Bronchial epithelial cell (primary cell): ENCODE measurements at regions not wholly inside any gene's neighbourhood (a gene's known extent, or its start where the extent isn't known, plus 50 kb on each side); places are given as distances from the start of the nearest gene placed in this dataset.
"Not testable (repeated sequence)": the region's sequence is repeated elsewhere in the genome, so short reads cannot be mapped to it uniquely, and the experiment has no call there.

Experiments used
- DNase-seq: peaks from one replicate; pipeline ENCODE4 v3.0.0-alpha.2; 2010; ENCODE audit warnings: low read depth
- FAIRE-seq: peaks from 2 replicates; lab custom pipeline; 2011; peaks lifted over from hg19 to GRCh38; lab: Jason Lieb, UNC
- H3K27me3 ChIP-seq: 2 replicates; pipeline ENCODE4 v1.5.1; 2011; ENCODE audit warnings: low read length; ENCODE audit not compliant: control insufficient read depth, insufficient read depth
- H3K36me3 ChIP-seq: 2 replicates; pipeline ENCODE4 v1.5.1; 2011; ENCODE audit warnings: low read length; ENCODE audit not compliant: control insufficient read depth, insufficient read depth
- H3K4me3 ChIP-seq: 2 replicates; pipeline ENCODE4 v1.5.1; 2011; ENCODE audit warnings: mild to moderate bottlenecking, low read depth, low read length, control low read depth
- TF ChIP-seq, protein P1 (sequence below): IDR thresholded peaks from 2 replicates; pipeline ENCODE4 v1.5.1; 2011; ENCODE audit warnings: mild to moderate bottlenecking, moderate library complexity, low read length, control low read depth, inconsistent platforms; ENCODE audit not compliant: insufficient read depth, severe bottlenecking

DNA sequence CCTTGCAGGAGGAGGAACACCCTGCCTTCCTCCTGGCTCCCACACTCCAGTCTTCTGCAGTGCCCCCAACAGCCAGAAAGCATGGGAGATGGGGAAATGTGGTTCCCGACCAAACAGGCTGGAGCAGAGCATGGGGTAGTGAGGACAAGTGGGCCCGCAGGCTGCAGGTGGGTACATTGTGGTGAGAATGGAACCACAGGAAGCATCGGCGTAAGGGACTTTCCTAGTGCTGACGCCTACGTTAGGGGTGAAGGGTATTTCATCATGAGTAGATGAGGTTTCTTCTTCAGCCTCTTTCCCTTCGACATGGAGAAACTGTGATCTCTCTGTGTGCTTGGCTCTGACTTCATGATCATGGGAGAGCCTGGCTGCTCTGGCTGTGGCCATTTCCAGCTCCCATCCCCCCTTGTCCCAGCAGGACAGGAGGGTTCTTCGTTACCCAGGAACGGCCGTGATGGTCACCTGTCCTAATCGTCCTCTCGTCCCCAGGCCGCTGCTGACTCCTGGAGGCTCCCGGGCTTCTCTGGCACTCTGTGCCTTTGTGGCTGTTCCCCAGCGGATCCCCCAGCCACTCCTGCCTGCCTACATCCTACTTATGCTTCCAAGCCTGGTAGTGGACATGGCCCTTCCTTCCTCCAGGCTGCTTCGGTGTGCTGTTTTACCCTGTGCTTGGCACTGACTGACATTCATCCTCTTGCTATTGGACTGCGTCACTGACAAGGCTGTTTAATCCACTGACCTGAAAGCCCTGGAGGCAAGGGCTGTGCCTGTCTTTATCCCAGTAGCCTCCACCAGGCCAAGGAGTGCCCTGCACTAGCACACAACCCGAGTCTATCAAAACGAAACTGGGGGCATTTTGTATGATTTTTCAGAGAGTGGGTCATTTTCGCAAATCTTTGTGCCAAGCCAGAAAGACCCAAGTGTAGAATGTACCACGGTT lies 65.2 kb upstream of the CECR2 start:
- Histone ChIP-seq H3K4me3 (no peak overlapping the region), H3K27me3 (no peaks in the 10 kb centered on the region), H3K36me3 (no peaks in the 10 kb centered on the region)
- no peak for DNase-seq
- TF ChIP-seq, protein P1, sequence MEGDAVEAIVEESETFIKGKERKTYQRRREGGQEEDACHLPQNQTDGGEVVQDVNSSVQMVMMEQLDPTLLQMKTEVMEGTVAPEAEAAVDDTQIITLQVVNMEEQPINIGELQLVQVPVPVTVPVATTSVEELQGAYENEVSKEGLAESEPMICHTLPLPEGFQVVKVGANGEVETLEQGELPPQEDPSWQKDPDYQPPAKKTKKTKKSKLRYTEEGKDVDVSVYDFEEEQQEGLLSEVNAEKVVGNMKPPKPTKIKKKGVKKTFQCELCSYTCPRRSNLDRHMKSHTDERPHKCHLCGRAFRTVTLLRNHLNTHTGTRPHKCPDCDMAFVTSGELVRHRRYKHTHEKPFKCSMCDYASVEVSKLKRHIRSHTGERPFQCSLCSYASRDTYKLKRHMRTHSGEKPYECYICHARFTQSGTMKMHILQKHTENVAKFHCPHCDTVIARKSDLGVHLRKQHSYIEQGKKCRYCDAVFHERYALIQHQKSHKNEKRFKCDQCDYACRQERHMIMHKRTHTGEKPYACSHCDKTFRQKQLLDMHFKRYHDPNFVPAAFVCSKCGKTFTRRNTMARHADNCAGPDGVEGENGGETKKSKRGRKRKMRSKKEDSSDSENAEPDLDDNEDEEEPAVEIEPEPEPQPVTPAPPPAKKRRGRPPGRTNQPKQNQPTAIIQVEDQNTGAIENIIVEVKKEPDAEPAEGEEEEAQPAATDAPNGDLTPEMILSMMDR, result no peak
- FAIRE-seq, result no peak

DNA sequence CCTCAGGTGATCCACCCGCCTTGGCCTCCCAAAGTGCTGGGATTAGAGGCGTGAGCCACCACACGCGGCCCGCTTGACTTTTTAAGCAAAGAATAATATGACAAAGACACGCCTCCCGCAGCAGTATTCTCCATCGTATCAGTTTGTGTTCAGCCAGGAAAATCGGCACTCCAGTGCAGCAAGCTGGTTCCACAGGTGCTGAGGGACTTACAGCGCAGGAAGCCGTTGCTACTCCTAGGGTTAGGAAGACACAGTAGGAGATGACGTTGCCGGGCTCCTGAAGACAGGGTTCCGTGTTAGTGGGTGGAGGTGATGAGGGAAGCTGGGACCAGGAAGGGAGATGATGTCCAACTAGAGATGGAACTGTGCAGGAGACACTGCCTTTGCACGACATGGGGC lies 65.8 kb upstream of the CECR2 start:
- FAIRE-seq (no peak), DNase-seq (no peak)
- Histone ChIP-seq H3K36me3 (no peaks in the 10 kb centered on the region), H3K27me3 (no peaks in the 10 kb centered on the region), H3K4me3 (no peak overlapping the region)
- TF ChIP-seq, protein P1, result no peak

DNA sequence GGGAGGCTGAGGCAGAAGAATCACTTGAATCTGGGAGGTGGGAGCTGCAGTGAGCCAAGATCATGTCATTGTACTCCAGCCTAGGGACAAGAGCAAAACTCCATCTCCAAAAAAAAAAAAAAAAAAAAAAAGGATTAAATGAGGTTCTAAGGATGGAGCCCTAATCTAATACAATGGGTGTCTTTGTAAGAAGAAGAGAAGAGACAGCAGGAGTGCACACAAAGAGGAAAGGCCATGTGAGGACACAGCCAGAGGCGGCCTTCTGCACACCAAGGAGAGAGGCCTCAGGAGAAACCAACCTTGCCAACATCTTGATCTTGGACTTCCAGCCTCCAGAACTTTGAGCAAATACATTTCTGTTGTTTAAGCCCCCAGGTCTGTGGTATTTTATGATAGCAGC lies 66.6 kb upstream of the CECR2 start:
- TF ChIP-seq, protein P1, result no peak
- H3K4me3 ChIP-seq, result no peak overlapping the region
- H3K36me3 ChIP-seq, result no peaks in the 10 kb centered on the region
- no peak for FAIRE-seq
- DNase-seq, result no peak
- H3K27me3 ChIP-seq, result no peaks in the 10 kb centered on the region

DNA sequence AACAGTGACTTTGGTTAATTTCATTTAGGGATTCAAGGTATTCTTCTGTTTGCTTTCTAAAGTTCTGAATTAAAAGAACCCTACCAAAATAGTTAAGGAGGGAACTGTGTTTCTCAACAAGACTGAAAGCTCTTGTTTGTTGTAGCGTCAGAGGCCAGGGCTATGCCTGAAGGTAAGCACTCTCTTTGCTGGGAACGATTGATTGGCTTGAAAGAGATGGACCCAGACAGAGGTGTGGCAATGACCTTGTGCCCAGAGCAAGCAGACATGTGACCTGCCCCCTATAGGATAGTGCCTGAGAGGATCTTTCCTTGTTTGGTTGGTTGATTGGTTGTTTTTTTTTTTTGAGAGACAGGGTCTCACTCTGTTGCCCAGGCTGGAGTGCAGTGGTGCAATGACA lies 68.3 kb upstream of the CECR2 start:
- Histone ChIP-seq H3K36me3 (no peaks in the 10 kb centered on the region), H3K4me3 (no peak overlapping the region), H3K27me3 (no peaks in the 10 kb centered on the region)
- FAIRE-seq (no peak), DNase-seq (no peak)
- TF ChIP-seq, protein P1, result no peak

DNA sequence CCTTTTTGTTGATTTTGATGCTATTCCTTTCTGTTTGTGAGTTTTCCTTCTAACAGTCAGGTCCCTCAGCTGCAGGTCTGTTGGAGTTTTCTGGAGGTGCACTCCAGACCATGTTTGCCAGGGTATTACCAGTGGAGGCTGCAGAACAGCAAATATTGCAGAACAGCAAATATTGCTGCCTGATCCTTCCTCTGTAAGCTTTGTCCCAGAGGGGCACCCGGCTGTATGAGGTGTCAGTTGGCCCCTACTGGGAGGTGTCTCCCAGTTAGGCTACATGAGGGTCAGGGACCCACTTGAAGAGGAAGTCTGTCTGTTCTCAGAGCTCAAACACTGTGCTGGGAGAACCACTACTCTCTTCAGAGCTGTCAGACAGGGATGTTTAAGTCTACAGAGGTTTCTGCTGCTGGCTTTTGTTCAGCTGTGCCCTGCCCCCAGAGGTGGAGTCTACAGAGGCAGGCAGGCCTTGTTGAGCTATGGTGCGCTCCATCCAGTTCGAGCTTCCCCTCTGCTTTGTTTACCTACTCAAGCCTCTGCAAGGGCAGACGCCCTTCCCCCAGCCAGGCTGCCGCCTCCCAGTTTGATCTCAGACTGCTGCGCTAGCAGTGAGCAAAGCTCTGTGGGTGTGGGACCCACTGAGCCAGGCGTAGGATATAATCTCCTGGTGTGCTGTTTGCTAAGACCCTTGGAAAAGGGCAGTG lies 70.3 kb upstream of the CECR2 start:
- not testable (repeated sequence) for H3K27me3 ChIP-seq, FAIRE-seq, H3K4me3 ChIP-seq, DNase-seq, H3K36me3 ChIP-seq

DNA sequence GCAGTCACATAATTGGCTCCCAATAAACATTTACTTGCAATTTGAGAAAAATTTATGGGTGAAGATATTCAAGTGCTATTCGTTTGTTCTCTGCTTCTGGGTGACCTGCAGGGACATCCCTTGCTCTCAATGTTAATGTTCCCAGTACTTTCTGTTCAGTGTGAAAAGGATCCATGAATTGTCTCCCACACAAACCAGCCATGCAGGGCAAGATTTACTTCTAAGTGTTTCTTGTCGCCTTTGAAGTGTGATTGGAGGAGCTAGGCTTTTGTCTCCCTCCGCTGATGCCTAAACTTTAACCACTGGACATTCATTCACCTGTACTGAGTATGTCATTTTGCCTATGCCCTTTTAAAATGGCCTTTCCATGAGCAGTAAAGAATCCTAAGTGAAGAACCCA lies 66.4 kb upstream of the ADA2 start:
- TF ChIP-seq, protein P1, result no peak
- no peak for FAIRE-seq
- H3K4me3 ChIP-seq, result no peak overlapping the region

More for the DNA sequence above, 66.4 kb upstream of the ADA2 start:
- no peak for DNase-seq
- Histone ChIP-seq H3K27me3 (no peaks in the 10 kb centered on the region), H3K36me3 (no peaks in the 10 kb centered on the region)
